ENCODE measurements at regions not wholly inside any gene's neighbourhood (a gene's known extent, or its start where the extent isn't known, plus 50 kb on each side); places are given as distances from the start of the nearest gene placed in this dataset.

- TF ChIP-seq ASH2L (IDR thresholded peaks at IDR 0.05; ENCODE audit: borderline replicate concordance, low read depth) (no peak), PAX5 (IDR thresholded peaks at IDR 0.05; ENCODE audit: borderline replicate concordance, low read depth, low read length) (no peak), NR2C1 (IDR thresholded peaks at IDR 0.05) (no peak), SIX5 (IDR thresholded peaks at IDR 0.05; ENCODE audit: low read depth, low read length, severe bottlenecking) (no peak), CTCF (IDR thresholded peaks at IDR 0.05 in 2 of 3, conservative IDR thresholded peaks at IDR 0.05 in 1 of 3; ENCODE audit: control insufficient read depth in 2 of 3, extremely low read depth in 1 of 3, insufficient read depth in 1 of 3, low read depth in 3 of 3, low read length in 3 of 3) (no peak), BCL3 (IDR thresholded peaks at IDR 0.05; ENCODE audit: borderline replicate concordance, insufficient read depth, low read depth, low read length, poor library complexity, severe bottlenecking) (no peak)
Measured at GRCh38 chr7:109308816-109309215, 739.1 kb downstream of the DNAJB9 start (continued).

GRCh38 chr7:109309790-109310189, 740.1 kb downstream of the DNAJB9 start:
- DNase-seq (ENCODE audit: low read depth, low spot score) (no peak), FAIRE-seq (no peak), ATAC-seq (no peak)
- Histone ChIP-seq H3K4me3 (no peak overlapping the region), H3K79me2 (ENCODE audit: control insufficient read depth, insufficient read depth, low read length) (no peaks in the 10 kb centered on the region), H3K9me3 (replicated peaks; ENCODE audit: control insufficient read depth, insufficient read depth, low read length) (no peaks in the 10 kb centered on the region), H3K9ac (ENCODE audit: control insufficient read depth, insufficient read depth, low read length) (no peak overlapping the region), H3K27ac (ENCODE audit: control insufficient read depth, insufficient read depth) (no peak overlapping the region), H4K20me1 (ENCODE audit: control insufficient read depth, insufficient read depth) (no peaks in the 10 kb centered on the region), H3K27me3 (replicated peaks in 1 of 2; ENCODE audit: control insufficient read depth in 2 of 2, insufficient read depth in 2 of 2, low read length in 1 of 2) (no peaks in the 10 kb centered on the region), H3K36me3 (ENCODE audit: control insufficient read depth in 2 of 2, insufficient read depth in 2 of 2, low read length in 1 of 2) (no peaks in the 10 kb centered on the region), H2AFZ (ENCODE audit: control insufficient read depth, low read depth, low read length) (no peak overlapping the region), H3K4me1 (ENCODE audit: control insufficient read depth, insufficient read depth, low read length) (no peaks in the 10 kb centered on the region), H3K4me2 (ENCODE audit: control insufficient read depth, insufficient read depth) (no peak overlapping the region)
- no TSS peak for BruUV-seq (replicated peaks)
- no peak for TF ChIP-seq ATF2 (IDR thresholded peaks at IDR 0.05; ENCODE audit: low read length)
- TF ChIP-seq EZH2 (IDR thresholded peaks at IDR 0.05; ENCODE audit: borderline replicate concordance, control insufficient read depth, low read depth, low read length), result no peak
- no peak for TF ChIP-seq SP1 (IDR thresholded peaks at IDR 0.05; ENCODE audit: low read depth, low read length)
- ChIA-PET CTCF (no interaction called here), RAD21 (ENCODE audit: unreplicated experiment) (no interaction called here), POLR2A (no interaction called here), SMC1A (ENCODE audit: uncharacterized antibody, unreplicated experiment) (no interaction called here)
- WGBS (ENCODE audit: insufficient coverage, insufficient replicate concordance, low lambda C conversion rate, missing lambda C conversion rate), result 22% methylated on average over 3 of the region's 3 CpGs
- intact Hi-C loops (cut with micrococcal nuclease; ENCODE audit: unreplicated experiment), result no loop called here
- in situ Hi-C loops (cut with MboI), result no loop called here
